HUES48 (cell line): ENCODE measurements at regions not wholly inside any gene's neighbourhood (a gene's known extent, or its start where the extent isn't known, plus 50 kb on each side); places are given as distances from the start of the nearest gene placed in this dataset.

Experiments
- H3K27ac ChIP-seq: one replicate; pipeline ENCODE4 v1.7.0; 2013; ENCODE audit warnings: low read depth, low read length, inconsistent platforms
- H3K27me3 ChIP-seq: 2 replicates; pipeline ENCODE4 v1.6.1; 2013; ENCODE audit warnings: mild to moderate bottlenecking, low read length; ENCODE audit not compliant: control insufficient read depth, insufficient read depth
- H3K36me3 ChIP-seq: 2 replicates; pipeline ENCODE4 v1.6.1; 2013; ENCODE audit warnings: low read length; ENCODE audit not compliant: control insufficient read depth, insufficient read depth
- H3K4me1 ChIP-seq: 2 replicates; pipeline ENCODE4 v1.6.1; 2013; ENCODE audit warnings: mild to moderate bottlenecking, low read length; ENCODE audit not compliant: control insufficient read depth, insufficient read depth
- H3K4me3 ChIP-seq: 2 replicates; pipeline ENCODE4 v1.5.1; 2013; ENCODE audit warnings: mild to moderate bottlenecking, low read depth, low read length
- H3K9ac ChIP-seq: 2 replicates; pipeline ENCODE4 v1.6.1; 2013; ENCODE audit warnings: mild to moderate bottlenecking, low read depth, low read length, moderate library complexity
- H3K9me3 ChIP-seq: 2 replicates; pipeline ENCODE4 v1.6.1; 2013; ENCODE audit warnings: low read length; ENCODE audit not compliant: control insufficient read depth, insufficient read depth

DNA sequence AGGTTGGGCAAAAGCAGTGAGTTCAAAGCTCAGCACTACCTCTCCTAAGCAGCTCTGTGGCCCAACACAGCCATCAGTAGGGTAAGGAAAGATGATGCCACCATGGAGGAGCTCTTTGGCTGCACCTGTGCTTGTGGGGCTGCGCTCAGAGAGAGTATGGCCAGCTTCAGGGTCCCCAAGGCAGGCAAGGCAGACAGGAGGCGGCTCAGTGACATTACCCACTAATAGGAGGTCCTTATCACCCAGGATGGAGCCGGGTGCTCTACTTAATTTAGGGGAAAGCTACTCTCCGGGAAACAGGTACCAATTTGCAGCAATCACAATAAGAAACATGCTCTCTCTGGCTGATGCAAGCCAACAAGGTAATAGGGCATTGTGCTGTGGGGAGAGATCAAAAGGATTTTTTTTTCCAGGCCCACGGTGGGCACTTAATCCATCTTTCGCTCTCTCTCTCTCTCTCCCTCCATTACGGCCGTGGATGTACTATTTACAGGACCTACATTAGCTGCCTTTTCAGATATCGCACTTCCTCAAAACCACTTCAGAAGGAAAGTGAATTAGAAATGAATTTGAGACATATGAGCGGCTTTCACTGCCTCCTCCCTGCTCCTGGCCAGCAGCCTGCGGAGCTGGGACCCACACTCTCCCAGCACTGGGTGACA is 446.3 kb downstream of the SOX6 start:
- Histone ChIP-seq H3K4me3 (no peak overlapping the region), H3K9me3 (no peaks in the 10 kb centered on the region), H3K9ac (no peak overlapping the region), H3K36me3 (no peaks in the 10 kb centered on the region), H3K27ac (no peak overlapping the region), H3K4me1 (no peaks in the 10 kb centered on the region), H3K27me3 (no peaks in the 10 kb centered on the region)

DNA sequence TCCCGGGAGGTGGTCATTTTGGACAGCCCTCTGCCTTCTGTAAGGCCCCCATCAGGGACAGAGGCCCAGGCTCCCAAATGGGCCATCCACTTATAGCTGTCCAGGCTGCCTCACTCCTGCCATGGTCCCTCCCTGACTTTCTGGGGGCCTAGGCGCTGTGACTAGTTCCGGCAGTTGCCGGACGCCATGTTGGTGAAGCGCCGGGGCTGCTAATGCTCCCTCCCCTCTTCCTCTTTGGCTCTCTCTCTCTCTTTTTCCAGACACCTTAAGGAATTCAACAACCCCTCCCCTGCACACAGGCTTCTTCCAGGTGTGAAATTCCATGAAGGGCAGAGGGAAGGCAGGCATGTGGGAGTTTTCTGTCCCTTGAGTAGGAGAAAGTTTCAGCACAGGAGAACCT is 445.6 kb downstream of the SOX6 start:
- Histone ChIP-seq H3K36me3 (no peaks in the 10 kb centered on the region), H3K27ac (no peak overlapping the region), H3K9ac (no peak overlapping the region), H3K4me1 (no peaks in the 10 kb centered on the region), H3K4me3 (no peak overlapping the region), H3K9me3 (no peaks in the 10 kb centered on the region), H3K27me3 (no peaks in the 10 kb centered on the region)

DNA sequence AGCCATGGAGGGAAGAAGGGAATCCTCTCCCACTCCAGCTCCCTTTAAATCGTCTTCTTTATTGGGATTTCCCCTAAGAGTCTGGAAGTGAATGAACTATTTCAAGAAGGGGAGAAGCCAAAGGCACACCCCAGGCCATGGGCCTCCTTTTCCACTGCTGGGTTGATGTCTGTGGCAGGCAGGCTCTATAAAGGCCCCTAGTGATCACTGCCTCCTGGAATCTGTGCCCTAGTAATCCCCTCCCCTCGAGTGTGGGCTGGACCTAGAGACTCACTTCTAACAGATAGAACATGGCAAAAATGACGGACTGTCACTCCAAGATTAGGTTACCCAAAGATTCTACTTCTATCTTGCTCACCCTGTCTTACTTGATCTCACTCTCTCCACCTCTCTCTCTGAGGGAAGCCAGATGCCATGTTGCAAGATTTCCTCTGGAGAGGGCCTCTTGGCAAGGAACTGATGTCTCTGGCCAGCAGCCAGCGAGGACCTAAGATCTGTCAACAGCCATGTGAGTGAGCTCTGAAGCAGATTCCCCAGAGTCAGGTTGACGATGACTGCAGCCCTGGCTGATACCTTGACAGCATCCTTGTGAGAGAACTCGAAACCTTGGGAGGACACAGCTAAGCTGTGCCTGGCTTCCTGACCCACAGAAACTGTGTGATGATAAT is 444.8 kb downstream of the SOX6 start:
- Histone ChIP-seq H3K9me3 (no peaks in the 10 kb centered on the region), H3K27ac (no peak overlapping the region), H3K4me3 (no peak overlapping the region), H3K9ac (no peak overlapping the region), H3K36me3 (no peaks in the 10 kb centered on the region), H3K27me3 (no peaks in the 10 kb centered on the region), H3K4me1 (no peaks in the 10 kb centered on the region)

DNA sequence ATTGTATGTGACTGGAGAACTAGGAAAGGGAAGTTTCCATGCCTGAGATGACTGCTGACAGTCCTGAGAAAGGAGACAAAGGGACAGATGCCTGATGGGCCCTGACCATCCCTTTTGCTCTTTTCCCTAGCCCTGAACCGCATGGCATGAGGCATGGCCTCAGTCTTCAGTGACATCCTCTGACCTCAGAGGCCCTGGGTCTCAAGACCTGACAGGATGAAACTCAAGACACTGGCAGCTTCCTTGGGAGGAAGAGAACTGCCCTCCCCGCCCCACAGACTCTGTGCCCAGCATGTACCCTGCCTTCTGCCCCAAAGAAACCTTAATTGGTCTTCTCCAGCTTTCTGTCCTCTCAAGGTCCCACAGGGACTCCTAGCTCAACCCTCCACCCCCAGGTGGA is 444.1 kb downstream of the SOX6 start:
- Histone ChIP-seq H3K36me3 (no peaks in the 10 kb centered on the region), H3K9ac (no peak overlapping the region), H3K27me3 (no peaks in the 10 kb centered on the region), H3K4me3 (no peak overlapping the region), H3K27ac (no peak overlapping the region), H3K9me3 (no peaks in the 10 kb centered on the region), H3K4me1 (no peaks in the 10 kb centered on the region)

DNA sequence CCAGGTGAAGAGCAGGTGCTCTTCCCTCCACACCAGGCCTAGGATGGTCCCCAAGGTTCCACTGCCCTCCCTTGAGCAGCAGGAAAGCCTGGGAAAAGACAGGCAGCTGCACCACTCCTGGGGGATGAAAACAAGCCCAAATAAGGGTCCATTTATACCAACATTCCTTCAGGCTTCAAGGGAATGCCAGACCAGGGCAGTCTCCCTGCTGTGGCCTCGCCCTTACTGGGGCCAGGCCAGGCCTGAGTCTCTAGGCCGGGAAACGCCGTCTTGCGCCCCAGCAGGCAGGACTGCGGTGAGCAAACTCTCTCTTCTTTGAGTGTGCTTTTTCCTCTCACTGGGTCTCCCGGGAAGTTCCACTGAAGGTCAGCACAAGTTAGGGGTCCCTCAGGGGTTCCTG is 443.5 kb downstream of the SOX6 start:
- no peaks in the 10 kb centered on the region for H3K36me3 ChIP-seq
- no peaks in the 10 kb centered on the region for H3K27me3 ChIP-seq
- H3K9ac ChIP-seq, result no peak overlapping the region
- H3K9me3 ChIP-seq, result no peaks in the 10 kb centered on the region
- no peak overlapping the region for H3K4me3 ChIP-seq
- H3K27ac ChIP-seq, result no peak overlapping the region
- no peaks in the 10 kb centered on the region for H3K4me1 ChIP-seq

DNA sequence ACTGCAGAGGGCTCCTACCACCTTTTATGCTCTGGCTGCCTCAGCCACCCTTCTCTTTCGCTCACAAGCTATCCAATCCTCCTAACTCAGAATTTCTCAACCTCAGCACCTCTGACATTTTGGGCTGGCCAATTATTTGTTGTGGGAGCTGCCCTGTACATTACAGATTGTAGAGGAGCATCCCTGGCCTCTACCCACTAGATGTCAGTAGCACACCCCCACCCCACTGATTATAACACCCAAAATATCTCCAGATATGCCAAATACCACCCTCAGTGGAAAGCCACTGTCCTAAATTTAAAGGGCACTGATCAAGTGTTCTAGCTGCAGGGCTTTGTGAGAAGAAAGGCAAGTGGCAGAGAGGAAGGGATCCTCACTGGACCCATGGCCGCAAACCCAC is 443.1 kb downstream of the SOX6 start:
- Histone ChIP-seq H3K4me3 (no peak overlapping the region), H3K27ac (no peak overlapping the region), H3K36me3 (no peaks in the 10 kb centered on the region), H3K9me3 (no peaks in the 10 kb centered on the region), H3K4me1 (no peaks in the 10 kb centered on the region), H3K9ac (no peak overlapping the region), H3K27me3 (no peaks in the 10 kb centered on the region)
